ENCODE measurements at regions not wholly inside any gene's neighbourhood (a gene's known extent, or its start where the extent isn't known, plus 50 kb on each side); places are given as distances from the start of the nearest gene placed in this dataset.

DNA sequence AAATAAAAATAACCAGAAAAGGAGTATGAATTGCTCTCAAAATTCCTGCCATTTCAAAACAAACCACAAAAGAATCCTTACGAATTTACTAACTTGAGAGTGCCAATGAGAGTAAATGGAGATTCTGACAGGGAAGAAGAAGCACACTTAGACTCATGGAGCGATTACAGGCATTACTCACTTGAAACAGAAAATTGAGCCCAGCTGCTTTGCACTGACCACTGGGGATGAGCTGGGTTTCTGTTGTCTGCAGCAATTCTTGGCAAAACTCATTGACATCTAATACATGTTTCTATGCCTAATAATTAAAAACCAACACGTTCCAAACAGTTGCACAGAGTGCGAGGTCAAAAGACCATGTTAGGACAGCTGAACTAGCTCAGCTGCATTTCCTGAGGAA is 731.6 kb downstream of the DNAH5 start:
- Histone ChIP-seq H3K23me2 (ENCODE audit: insufficient read length, low read depth, low read length, poor library complexity, severe bottlenecking) (no peaks in the 10 kb centered on the region), H3K4me1 (ENCODE audit: insufficient read depth, low read length) (no peaks in the 10 kb centered on the region), H4K91ac (ENCODE audit: insufficient read length, low read depth, low read length) (no peak overlapping the region), H3K27me3 (ENCODE audit: insufficient read depth, low read length) (no peaks in the 10 kb centered on the region), H2AK5ac (ENCODE audit: insufficient read length, low read length) (no peak overlapping the region), H3K9me3 (ENCODE audit: control insufficient read depth, low read depth, low read length) (no peaks in the 10 kb centered on the region), H3K56ac (ENCODE audit: insufficient read length, low read depth, low read length) (no peak overlapping the region), H4K20me1 (ENCODE audit: control insufficient read depth, insufficient read depth, insufficient read length) (no peaks in the 10 kb centered on the region), H2BK20ac (ENCODE audit: low read depth, low read length, poor library complexity, severe bottlenecking) (no peak overlapping the region), H3K79me2 (ENCODE audit: insufficient read depth, low read length) (no peaks in the 10 kb centered on the region), H4K5ac (ENCODE audit: insufficient read length, low read depth, low read length) (no peak overlapping the region), H3T11ph (ENCODE audit: low read length) (no peak overlapping the region), H3K14ac (ENCODE audit: insufficient read depth, low read length) (no peak overlapping the region), H3K4ac (ENCODE audit: low read depth, low read length) (no peak overlapping the region), H3K79me1 (ENCODE audit: insufficient read depth, low read depth, low read length, poor library complexity, severe bottlenecking) (no peaks in the 10 kb centered on the region), H3K9ac (ENCODE audit: extremely low read depth, insufficient read length, low read length) (no peak overlapping the region), H2AFZ (ENCODE audit: low read length) (no peak overlapping the region), H3K27ac (ENCODE audit: insufficient read length, low read depth, low read length) (no peak overlapping the region), H2BK15ac (ENCODE audit: low read depth, low read length) (no peak overlapping the region), H2BK12ac (ENCODE audit: insufficient read length, low read depth, low read length) (no peak overlapping the region), H3K18ac (ENCODE audit: insufficient read length, low read depth, low read length) (no peak overlapping the region), H2BK120ac (ENCODE audit: low read depth, low read length, poor library complexity, severe bottlenecking) (no peak overlapping the region), H3K4me2 (ENCODE audit: insufficient read depth, insufficient read length, low read length) (no peak overlapping the region), H4K8ac (replicated peaks; ENCODE audit: insufficient read length, low read depth, low read length) (no peak overlapping the region), H2BK5ac (ENCODE audit: insufficient read length, low read length) (no peak overlapping the region), H3K23ac (ENCODE audit: insufficient read length, low read depth, low read length) (no peak overlapping the region)
- H3K27me3 Mint-ChIP-seq (ENCODE audit: low read depth): no peaks in the 10 kb centered on the region; the same call in 1 of the 2 replicates
- no peaks in the 10 kb centered on the region for H3K4me1 Mint-ChIP-seq
- no peak overlapping the region for H3K27ac Mint-ChIP-seq
- no peaks in the 10 kb centered on the region; a peak in 1 of 5 replicates for H3K9me3 Mint-ChIP-seq
- DNase-seq: no peak
- no CpG with 5 or more reads among the region's 4 CpGs for WGBS (ENCODE audit: extremely low coverage, insufficient read length, low lambda C conversion rate)
- H3K36me3 Mint-ChIP-seq (ENCODE audit: insufficient read depth in 1 of 3, low read depth in 3 of 3): no peaks in the 10 kb centered on the region; a peak in 1 of 7 replicates
- TF ChIP-seq, protein P1, sequence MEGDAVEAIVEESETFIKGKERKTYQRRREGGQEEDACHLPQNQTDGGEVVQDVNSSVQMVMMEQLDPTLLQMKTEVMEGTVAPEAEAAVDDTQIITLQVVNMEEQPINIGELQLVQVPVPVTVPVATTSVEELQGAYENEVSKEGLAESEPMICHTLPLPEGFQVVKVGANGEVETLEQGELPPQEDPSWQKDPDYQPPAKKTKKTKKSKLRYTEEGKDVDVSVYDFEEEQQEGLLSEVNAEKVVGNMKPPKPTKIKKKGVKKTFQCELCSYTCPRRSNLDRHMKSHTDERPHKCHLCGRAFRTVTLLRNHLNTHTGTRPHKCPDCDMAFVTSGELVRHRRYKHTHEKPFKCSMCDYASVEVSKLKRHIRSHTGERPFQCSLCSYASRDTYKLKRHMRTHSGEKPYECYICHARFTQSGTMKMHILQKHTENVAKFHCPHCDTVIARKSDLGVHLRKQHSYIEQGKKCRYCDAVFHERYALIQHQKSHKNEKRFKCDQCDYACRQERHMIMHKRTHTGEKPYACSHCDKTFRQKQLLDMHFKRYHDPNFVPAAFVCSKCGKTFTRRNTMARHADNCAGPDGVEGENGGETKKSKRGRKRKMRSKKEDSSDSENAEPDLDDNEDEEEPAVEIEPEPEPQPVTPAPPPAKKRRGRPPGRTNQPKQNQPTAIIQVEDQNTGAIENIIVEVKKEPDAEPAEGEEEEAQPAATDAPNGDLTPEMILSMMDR (conservative IDR thresholded peaks at IDR 0.05): no peak
- no peak overlapping the region for H3K4me3 Mint-ChIP-seq
